Right ventricle myocardium inferior (tissue), 1 donor: ENCODE measurements at regions not wholly inside any gene's neighbourhood (a gene's known extent, or its start where the extent isn't known, plus 50 kb on each side); places are given as distances from the start of the nearest gene placed in this dataset.
A peak's percentile ranks its signal among the peaks of the same experiment; 100 is the strongest.

Experiments used
- ATAC-seq: fragments of 200-7000 bp; cut with Tn5 transposase; one replicate; pipeline ENCODE4 v1.9.1; 2020; ENCODE audit warnings: mild to moderate bottlenecking, moderate library complexity
- DNase-seq: peaks from one replicate; pipeline ENCODE4 v3.0.0; 2021; ENCODE audit errors: missing footprints
- intact Hi-C: fragments of 100-400 bp; cut with DNase I; formaldehyde crosslinking; loops from one replicate; pipeline ENCODE4 v1.11.0; 2022
- donor health status: DM: no; HTN: yes; CAD: no; lungs with severe emphysema.

GRCh38 chr22:44424867-44425693 lies 73.0 kb downstream of the RTL6 start:
- intact Hi-C loops = no loop called here
- no peak for DNase-seq
- peak; percentile 60 for ATAC-seq

- ATAC-seq = no peak
- intact Hi-C loops = no loop called here
- DNase-seq = no peak
Observed at GRCh38 chr22:44424359-44424682, 73.7 kb downstream of the RTL6 start.

DNA sequence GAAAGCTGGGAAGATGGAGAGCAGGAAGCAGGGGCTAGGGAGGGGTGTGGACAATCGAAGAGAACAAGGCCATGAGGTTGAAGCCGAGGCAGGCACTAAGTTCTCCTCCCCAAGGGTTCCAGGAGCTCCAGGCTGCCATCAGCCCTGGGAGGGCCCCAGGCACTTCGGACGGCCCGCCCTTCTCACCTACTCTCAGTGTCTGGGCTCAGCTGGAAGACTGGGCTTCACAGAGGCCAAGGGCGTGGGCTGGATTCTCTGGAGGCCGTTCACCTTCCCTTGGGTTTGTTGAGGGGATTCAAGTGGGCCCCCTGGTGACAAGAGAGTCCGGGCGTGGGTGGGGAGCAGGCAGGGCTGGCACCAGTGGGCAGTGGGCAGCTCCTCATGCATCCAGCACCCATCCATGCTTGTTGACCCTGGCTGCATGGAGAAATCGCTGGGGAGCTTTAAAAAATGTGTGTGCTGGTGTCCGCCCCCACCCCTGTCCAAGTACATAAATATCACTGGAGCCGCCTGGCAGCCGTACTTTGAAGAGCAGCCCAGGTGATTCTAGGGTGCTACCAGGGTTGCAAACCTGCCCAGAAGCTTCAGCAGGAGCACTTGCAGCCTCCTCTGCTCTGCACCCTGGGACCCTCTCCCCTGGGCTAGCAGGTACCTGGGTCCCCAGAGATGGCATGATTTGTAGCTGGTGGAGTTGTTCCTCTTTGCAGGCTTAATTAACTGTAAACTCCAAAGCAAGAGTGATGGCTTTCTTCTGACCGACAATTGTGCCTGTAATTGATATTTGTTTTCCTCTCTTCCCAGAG lies 74.3 kb downstream of the RTL6 start:
- ATAC-seq (no peak), DNase-seq (no peak)
- intact Hi-C loops = no loop called here

DNA sequence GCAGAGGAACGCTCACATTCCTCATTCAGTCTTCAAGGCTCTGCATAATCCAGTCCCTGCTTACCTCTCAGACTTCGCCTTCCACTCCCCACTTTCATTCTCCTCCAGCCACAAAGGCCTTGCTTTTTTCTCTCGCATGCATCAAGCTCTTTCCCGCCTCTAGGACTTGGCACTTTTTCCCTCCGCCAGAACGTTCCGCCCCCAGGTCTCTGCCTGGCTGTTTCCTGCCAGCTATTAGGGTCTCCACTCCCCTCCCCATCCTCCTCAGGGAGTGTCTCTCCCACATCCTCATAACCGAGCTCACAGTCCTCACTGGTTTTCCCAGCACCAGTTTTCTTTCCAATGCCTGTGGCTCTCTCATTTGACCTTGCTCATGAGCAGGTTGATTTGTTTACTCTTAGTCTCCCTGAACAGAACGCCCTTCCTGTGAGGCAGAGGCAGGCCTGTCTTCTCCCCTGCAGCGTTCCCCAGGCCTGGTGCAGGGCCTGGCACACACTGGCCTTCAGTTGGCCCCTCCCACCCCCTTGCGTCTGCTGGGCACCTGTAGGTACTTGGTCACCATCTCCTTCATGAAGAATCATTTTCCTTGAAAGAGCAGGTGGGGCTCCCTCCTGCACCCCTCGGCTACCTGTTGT lies 75.2 kb downstream of the RTL6 start:
- DNase-seq (no peak), ATAC-seq (no peak)
- intact Hi-C loops = no loop called here

DNA sequence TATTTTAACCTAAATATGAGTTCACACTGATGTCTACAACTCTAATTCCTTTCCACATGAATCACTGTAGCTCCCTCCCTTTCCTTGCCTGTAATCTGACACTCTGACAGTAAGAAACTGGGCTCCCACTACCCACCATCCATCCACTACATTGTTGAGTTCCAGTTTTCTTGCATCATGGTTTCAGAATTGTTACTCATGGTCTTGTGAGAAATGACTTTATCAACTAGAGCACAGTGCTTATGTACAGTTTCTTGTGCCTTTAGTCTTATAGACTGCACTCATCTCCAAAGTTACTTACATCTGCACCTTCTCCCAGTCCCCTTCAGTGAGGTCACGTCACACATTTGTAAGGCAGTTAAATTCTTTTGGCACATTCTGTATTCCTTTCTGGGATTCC lies 78.6 kb downstream of the RTL6 start:
- ATAC-seq = no peak
- no peak for DNase-seq
- intact Hi-C loops = no loop called here

DNA sequence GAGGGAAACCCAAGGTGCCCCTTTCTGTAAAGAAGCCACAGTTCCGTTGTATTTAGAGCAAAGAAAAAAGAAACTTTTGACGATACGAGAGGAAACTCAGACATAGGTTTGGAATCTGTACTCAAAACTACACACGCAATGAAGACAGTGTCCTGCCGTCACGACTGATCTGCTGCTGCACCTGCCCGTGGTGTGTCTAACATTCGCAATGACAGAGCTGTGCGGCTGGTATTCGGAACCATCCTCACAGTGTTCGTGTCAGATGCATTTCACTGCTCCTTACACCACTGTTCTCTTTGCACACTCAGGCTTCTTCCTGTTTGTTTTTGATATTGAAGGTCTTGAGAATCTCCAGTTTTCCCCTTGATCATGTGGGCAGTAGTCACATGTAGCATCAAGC lies 84.8 kb downstream of the RTL6 start:
- DNase-seq (no peak), ATAC-seq (no peak)
- intact Hi-C loops = no loop called here

GRCh38 chr22:44412136-44412731 lies 85.8 kb downstream of the RTL6 start:
- intact Hi-C loops = no loop called here
- no peak for ATAC-seq
- DNase-seq = no peak

GRCh38 chr22:44411226-44412135 lies 86.6 kb downstream of the RTL6 start:
- intact Hi-C loops = no loop called here
- no peak for ATAC-seq
- no peak for DNase-seq

- DNase-seq = no peak
- intact Hi-C loops = no loop called here
- peak; percentile 73 for ATAC-seq
Observed at GRCh38 chr22:44410451-44410991, 87.5 kb downstream of the RTL6 start.

DNA sequence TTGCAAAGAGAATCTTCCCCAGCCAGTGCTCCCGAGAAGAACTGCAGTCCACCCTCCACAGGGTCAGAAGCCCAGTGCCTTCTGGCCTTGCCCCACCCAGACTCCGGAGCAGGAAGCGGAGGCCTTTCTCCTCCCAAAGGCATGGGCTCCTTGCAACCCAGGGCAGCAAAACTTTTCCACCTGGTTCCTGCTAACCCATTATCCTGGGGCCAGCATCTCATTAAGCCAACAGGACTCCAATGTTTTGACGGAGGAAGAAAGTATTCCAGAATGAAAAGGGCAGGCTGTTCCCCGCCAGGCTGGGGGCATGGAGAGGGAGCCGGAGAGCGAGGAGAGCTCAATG lies 88.1 kb downstream of the RTL6 start:
- DNase-seq = no peak
- no peak for ATAC-seq
- intact Hi-C loops = no loop called here

DNA sequence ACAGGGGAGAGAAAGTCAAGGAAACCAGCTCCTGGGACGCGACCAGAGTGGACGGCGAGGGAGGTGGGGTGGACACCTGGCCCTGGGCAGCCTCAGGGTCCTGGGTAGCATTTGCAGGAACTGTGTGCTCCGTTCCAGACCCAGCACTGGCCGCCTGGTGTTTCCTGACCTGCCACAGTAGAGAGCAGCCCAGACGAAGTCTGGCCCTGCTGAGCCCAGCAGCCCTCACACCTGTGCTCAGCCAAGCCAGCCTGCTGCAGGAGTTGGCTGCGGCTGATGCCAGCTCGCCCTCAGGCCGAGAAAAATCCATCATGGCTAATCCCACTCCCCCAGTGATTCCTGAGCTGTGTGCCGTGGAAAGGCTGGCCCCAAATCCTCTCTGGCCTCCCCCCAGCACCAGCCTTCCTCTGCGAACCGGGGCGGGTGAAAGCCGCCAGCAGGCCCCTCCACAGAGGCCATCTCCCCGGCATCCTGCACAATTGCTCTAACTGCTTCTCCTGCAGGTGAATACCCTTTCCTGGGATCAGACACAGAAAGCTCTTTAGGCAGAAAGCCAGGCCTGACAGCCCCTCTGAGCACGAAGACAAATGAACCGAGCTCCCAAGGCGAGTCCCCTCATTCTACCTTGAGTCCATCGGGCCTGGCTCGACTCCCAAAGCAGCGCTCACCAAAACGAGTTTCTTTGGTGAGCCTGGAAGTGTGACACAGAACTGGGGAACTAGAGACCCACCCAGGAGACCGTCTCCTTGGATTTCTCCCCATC lies 88.6 kb downstream of the RTL6 start:
- ATAC-seq = no peak
- intact Hi-C loops = no loop called here
- DNase-seq = no peak

DNA sequence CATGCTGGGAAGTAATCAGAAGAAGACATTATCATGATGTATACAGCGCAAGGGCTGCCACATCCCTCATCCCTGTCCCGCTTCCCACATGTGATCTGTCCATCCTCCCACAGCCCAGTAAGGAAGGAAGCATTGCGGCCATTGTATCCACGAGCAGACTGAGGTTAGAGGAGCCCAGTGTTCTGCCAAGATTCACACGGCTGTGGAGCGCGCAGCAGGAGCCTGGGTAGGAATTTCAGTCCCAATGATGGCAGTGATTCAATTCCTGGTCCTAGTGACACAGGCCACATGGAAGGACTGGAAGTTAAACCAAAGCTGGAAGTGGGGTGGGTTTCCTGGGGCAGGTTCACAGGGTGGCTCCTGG lies 89.2 kb downstream of the RTL6 start:
- ATAC-seq = no peak
- no peak for DNase-seq

GRCh38 chr22:44407987-44408828 lies 89.8 kb downstream of the RTL6 start:
- intact Hi-C loops = no loop called here
- ATAC-seq = peak; percentile 26
- no peak for DNase-seq

More for the DNA sequence above, 89.2 kb downstream of the RTL6 start:
- intact Hi-C loops = no loop called here

DNA sequence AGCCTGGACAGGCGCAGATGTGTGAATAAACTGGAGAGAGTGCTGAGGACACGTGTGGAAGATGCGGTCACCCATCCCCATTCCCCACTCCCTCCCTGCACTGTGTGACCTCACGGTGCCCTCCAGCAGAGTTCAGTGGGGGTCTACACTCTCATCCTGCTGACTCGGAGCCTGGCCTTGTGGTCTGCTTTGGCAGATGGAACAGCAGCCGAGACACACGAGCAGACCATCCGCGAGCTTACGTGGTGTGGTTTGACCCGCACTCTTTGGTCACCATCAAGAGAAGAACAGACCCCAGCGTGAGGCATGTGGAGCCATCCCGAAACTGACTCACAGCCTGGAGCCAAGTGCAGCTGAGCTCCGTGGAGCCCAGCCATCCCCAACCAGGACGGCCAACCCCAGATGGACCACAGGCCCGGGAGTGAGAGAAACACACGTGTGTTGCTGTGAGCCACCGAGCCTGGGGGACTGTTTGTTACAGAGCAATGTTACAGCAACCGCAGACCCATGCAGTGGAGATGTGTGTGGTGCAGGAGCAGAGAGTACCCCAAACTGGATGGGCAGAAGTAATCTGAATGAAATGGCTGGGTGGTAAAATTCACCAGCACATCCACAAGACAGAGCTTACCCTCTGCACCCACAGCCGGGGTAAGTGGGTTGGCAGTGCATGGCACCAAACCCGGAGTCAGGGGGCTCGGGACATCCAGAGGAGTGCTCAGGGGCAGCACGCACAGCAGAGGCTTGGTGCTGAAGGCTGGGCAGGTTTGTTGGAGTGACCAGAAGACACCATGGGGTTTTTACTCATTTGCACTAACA lies 90.7 kb downstream of the RTL6 start:
- intact Hi-C loops = no loop called here

GRCh38 chr22:44406341-44407170 lies 91.5 kb downstream of the RTL6 start:
- intact Hi-C loops = no loop called here
- no peak for ATAC-seq
- no peak for DNase-seq

More for the DNA sequence above, 90.7 kb downstream of the RTL6 start:
- DNase-seq = no peak
- ATAC-seq = no peak
